8988T (cell line): ENCODE measurements at regions not wholly inside any gene's neighbourhood (a gene's known extent, or its start where the extent isn't known, plus 50 kb on each side); places are given as distances from the start of the nearest gene placed in this dataset.

Source experiments
- DNase-seq: peaks from one replicate; pipeline ENCODE4 v3.0.0; 2011

GRCh38 chr12:124096869-124097434 is 123.9 kb downstream of the ZNF664 start:
- DNase-seq: no peak

- DNase-seq: no peak
Observed at GRCh38 chr12:124097701-124098100, 124.7 kb downstream of the ZNF664 start.

GRCh38 chr12:124098101-124098757 is 125.2 kb downstream of the ZNF664 start:
- no peak for DNase-seq

- no peak for DNase-seq
Observed at GRCh38 chr12:124098887-124099286, 125.9 kb downstream of the ZNF664 start.

GRCh38 chr12:124099661-124100060 is 126.6 kb downstream of the ZNF664 start:
- DNase-seq: no peak

GRCh38 chr12:124100572-124101178 is 127.7 kb downstream of the ZNF664 start:
- no peak for DNase-seq

GRCh38 chr12:124105546-124105945 is 132.5 kb downstream of the ZNF664 start:
- DNase-seq: no peak

- DNase-seq: no peak
Observed at GRCh38 chr12:124107351-124107750, 134.3 kb downstream of the ZNF664 start.

GRCh38 chr12:124109760-124110159 is 136.7 kb downstream of the ZNF664 start:
- DNase-seq: peak; percentile 63

GRCh38 chr12:124110372-124110883 is 137.4 kb downstream of the ZNF664 start:
- DNase-seq: no peak

- DNase-seq: no peak
Observed at GRCh38 chr12:124111006-124111405, 138.0 kb downstream of the ZNF664 start.

- DNase-seq: no peak
Observed at GRCh38 chr12:124114316-124114715, 141.3 kb downstream of the ZNF664 start.

GRCh38 chr12:124115496-124115895 is 142.5 kb downstream of the ZNF664 start:
- DNase-seq: no peak

GRCh38 chr12:124115976-124116690 is 143.1 kb downstream of the ZNF664 start:
- no peak for DNase-seq

GRCh38 chr12:124120739-124121138 is 147.7 kb downstream of the ZNF664 start:
- no peak for DNase-seq

GRCh38 chr12:124122722-124123121 is 149.7 kb downstream of the ZNF664 start:
- no peak for DNase-seq

GRCh38 chr12:124123296-124124000 is 150.4 kb downstream of the ZNF664 start:
- no peak for DNase-seq

- no peak for DNase-seq
Observed at GRCh38 chr12:124125203-124125871, 152.3 kb downstream of the ZNF664 start.

- no peak for DNase-seq
Observed at GRCh38 chr12:124126950-124127655, 154.1 kb downstream of the ZNF664 start.

GRCh38 chr12:124129132-124129531 is 156.1 kb downstream of the ZNF664 start:
- no peak for DNase-seq

- no peak for DNase-seq
Observed at GRCh38 chr12:124130691-124131591, 157.9 kb downstream of the ZNF664 start.
